BLaER1 treated with 17β-estradiol and CSF1 and Interleukin-3, amounts not matched to agents 10 nM and 100 nM (cell line): ENCODE measurements at regions not wholly inside any gene's neighbourhood (a gene's known extent, or its start where the extent isn't known, plus 50 kb on each side); places are given as distances from the start of the nearest gene placed in this dataset.
"Not testable (repeated sequence)": the region's sequence is repeated elsewhere in the genome, so short reads cannot be mapped to it uniquely, and the experiment has no call there.

Source experiments
- H3K27ac ChIP-seq, 11 experiments: shearing (Covaris generic); formaldehyde crosslinking; 2 replicates each; pipeline ENCODE4 v1.8.1; 2022
- H3K27me3 ChIP-seq, 11 experiments: shearing (Covaris generic); formaldehyde crosslinking; 2 replicates each; pipeline ENCODE4 v1.8.1; 2022
- H3K36me3 ChIP-seq, 11 experiments: shearing (Covaris generic); formaldehyde crosslinking; 2 replicates each; pipeline ENCODE4 v1.8.1; 2022
- H3K4me1 ChIP-seq, 10 experiments: shearing (Covaris generic); formaldehyde crosslinking; 2 replicates each; pipeline ENCODE4 v1.8.1; 2022
- H3K4me2 ChIP-seq, 11 experiments: shearing (Covaris generic); formaldehyde crosslinking; 2 replicates each; pipeline ENCODE4 v1.8.1; 2022
- H3K4me3 ChIP-seq, 10 experiments: shearing (Covaris generic); formaldehyde crosslinking; 2 replicates each; pipeline ENCODE4 v1.8.1; 2022
- H3K9ac ChIP-seq, 11 experiments: shearing (Covaris generic); formaldehyde crosslinking; 2 replicates each; pipeline ENCODE4 v1.8.1; 2022
- H3K9me3 ChIP-seq, 11 experiments: shearing (Covaris generic); formaldehyde crosslinking; replicated peaks in 1 of 11; 2 replicates each; pipeline ENCODE4 v1.8.1; 2022
- H4K20me1 ChIP-seq, 11 experiments: shearing (Covaris generic); formaldehyde crosslinking; 2 replicates each; pipeline ENCODE4 v1.8.1; 2022
- Cebpa-rat ChIP-seq, 11 experiments: shearing (Covaris generic); IDR thresholded peaks; 2 replicates each; pipeline ENCODE4 v1.8.1; 2022

DNA sequence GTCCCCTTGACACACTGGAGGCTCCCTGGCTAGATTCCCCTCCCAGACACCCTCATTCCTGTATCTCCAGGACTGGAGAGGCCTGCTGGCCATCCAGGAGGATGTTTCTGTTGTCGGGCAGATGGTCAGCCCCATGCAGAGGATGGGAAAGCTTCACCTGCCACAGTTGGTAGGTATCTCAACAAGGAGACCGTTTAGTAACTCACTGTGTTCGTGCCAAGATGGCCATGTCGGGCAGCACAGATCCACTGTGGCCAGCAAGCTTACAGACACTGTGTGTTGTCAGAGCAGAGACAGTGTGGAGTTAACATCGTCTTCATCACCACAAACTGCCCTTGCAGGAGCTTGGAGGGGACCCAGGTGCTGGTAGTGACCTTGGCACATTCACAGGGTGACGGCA, 390.9 kb downstream of the SEC14L1 start:
- Histone ChIP-seq H3K27ac (no peak overlapping the region), H3K9me3 (peaks cover 13 to 22% (median 16%) of the 10 kb centered on the region in 11 experiments), H3K4me2 (no peak overlapping the region), H3K9ac (no peak overlapping the region), H3K4me3 (no peak overlapping the region), H4K20me1 (no peaks in the 10 kb centered on the region; a peak in 1 of 22 replicates), H3K4me1 (peaks cover 14 to 32% (median 26%) of the 10 kb centered on the region in 10 experiments), H3K36me3 (no peaks in the 10 kb centered on the region; a peak in 1 of 22 replicates), H3K27me3 (peaks cover 5 to 35% (median 11%) of the 10 kb centered on the region in 11 experiments; a peak in 19 of 22 replicates)
- no peak for TF ChIP-seq Cebpa-rat (IDR thresholded peaks at IDR 0.05)

- H3K9ac ChIP-seq, H3K36me3 ChIP-seq, H3K4me2 ChIP-seq, H4K20me1 ChIP-seq, H3K27ac ChIP-seq, H3K4me3 ChIP-seq: not testable (repeated sequence)
- peaks cover 7 to 21% (median 11%) of the 10 kb centered on the region in 10 experiments; a peak in 16 of 20 replicates for H3K4me1 ChIP-seq
- H3K27me3 ChIP-seq = peaks cover 5 to 15% (median 9%) of the 10 kb centered on the region in 11 experiments; a peak in 19 of 22 replicates
- peaks cover 13 to 19% (median 16%) of the 10 kb centered on the region in 11 experiments for H3K9me3 ChIP-seq
Observed at GRCh38 chr17:77533697-77534096, 392.9 kb downstream of the SEC14L1 start.

GRCh38 chr17:77534137-77534536, 393.4 kb downstream of the SEC14L1 start:
- H3K36me3 ChIP-seq = no peaks in the 10 kb centered on the region; a peak in 1 of 22 replicates
- peaks cover 3 to 19% (median 10%) of the 10 kb centered on the region in 10 experiments; a peak in 17 of 20 replicates for H3K4me1 ChIP-seq
- no peaks in the 10 kb centered on the region; a peak in 1 of 22 replicates for H4K20me1 ChIP-seq
- H3K4me2 ChIP-seq = no peak overlapping the region
- peaks cover 2 to 10% (median 5%) of the 10 kb centered on the region in 11 experiments; a peak in 18 of 22 replicates for H3K27me3 ChIP-seq
- no peak overlapping the region for H3K4me3 ChIP-seq
- H3K9ac ChIP-seq = no peak overlapping the region
- no peak overlapping the region for H3K27ac ChIP-seq
- no peak for TF ChIP-seq Cebpa-rat (IDR thresholded peaks at IDR 0.05)
- peaks cover 13 to 19% (median 16%) of the 10 kb centered on the region in 11 experiments for H3K9me3 ChIP-seq

DNA sequence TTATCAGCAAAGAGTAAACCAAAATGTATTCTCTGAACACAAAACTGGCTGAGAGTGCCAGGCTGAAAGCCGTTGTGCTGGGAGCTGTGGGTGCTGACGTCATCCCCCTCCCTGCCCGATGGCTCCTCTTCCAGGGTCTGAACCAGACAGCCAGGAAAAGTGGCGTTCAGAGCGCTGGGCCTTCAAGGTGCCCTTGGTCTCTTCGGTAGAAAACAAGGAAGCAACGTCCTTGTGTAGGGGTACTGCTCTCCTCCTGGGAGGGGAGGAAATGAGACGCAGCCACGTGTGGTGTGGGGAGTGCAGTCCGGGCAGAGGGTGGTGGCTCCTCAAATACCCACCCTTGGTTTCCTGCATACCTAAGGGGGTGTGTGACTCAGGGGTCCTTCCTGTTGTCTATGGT, 394.7 kb downstream of the SEC14L1 start:
- no peak overlapping the region for H3K9ac ChIP-seq
- H3K4me1 ChIP-seq = peaks cover 2 to 27% (median 13%) of the 10 kb centered on the region in 10 experiments; a peak in 18 of 20 replicates
- H3K36me3 ChIP-seq = no peaks in the 10 kb centered on the region; a peak in 1 of 22 replicates
- peaks cover 13 to 19% (median 16%) of the 10 kb centered on the region in 11 experiments for H3K9me3 ChIP-seq
- H4K20me1 ChIP-seq = no peaks in the 10 kb centered on the region
- no peaks in the 10 kb centered on the region for H3K27me3 ChIP-seq
- H3K4me2 ChIP-seq = peak overlapping the region in 3 of 11 experiments; percentile 9 to 40 (median 18); a peak in 4 of 22 replicates
- TF ChIP-seq Cebpa-rat (IDR thresholded peaks at IDR 0.05) = no peak
- peak overlapping the region in 1 of 11 experiments; percentile 9; a peak in 2 of 22 replicates for H3K27ac ChIP-seq
- no peak overlapping the region for H3K4me3 ChIP-seq

- no peak overlapping the region for H3K27ac ChIP-seq
- no peaks in the 10 kb centered on the region; a peak in 1 of 22 replicates for H3K36me3 ChIP-seq
- no peak overlapping the region for H3K9ac ChIP-seq
- H3K27me3 ChIP-seq = no peaks in the 10 kb centered on the region
- no peak overlapping the region for H3K4me3 ChIP-seq
- peak overlapping the region in 3 of 11 experiments; percentile 9 to 40 (median 18); a peak in 1 of 22 replicates for H3K4me2 ChIP-seq
- H3K4me1 ChIP-seq = peaks cover 7 to 32% (median 18%) of the 10 kb centered on the region in 10 experiments; a peak in 19 of 20 replicates
- TF ChIP-seq Cebpa-rat (IDR thresholded peaks at IDR 0.05) = no peak
- H4K20me1 ChIP-seq = no peaks in the 10 kb centered on the region
- peaks cover 13 to 19% (median 16%) of the 10 kb centered on the region in 11 experiments for H3K9me3 ChIP-seq
Observed at GRCh38 chr17:77535892-77536291, 395.1 kb downstream of the SEC14L1 start.

DNA sequence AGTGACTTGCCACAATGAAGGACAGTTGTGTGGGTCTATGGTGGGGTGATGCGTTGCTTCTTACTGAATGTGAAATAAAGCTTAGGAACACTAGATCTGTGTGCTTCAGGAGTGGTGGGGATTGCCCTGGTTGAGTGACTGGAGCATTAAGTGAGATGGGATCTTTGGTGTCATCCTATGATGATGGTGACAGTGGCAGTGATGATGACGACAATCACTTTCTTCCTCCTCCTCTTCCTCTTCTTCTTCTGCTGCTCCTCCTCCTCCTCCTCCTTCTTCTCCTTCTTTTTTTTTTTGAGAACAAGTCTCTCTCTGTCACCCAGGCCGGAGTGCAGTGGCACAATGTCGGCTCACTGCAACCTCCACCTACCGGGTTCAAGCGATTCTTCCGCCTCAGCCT, 396.8 kb downstream of the SEC14L1 start:
- TF ChIP-seq Cebpa-rat (IDR thresholded peaks at IDR 0.05) = no peak
- Histone ChIP-seq H3K27ac (no peak overlapping the region), H4K20me1 (0 out of 22 replicates have a peak, but pooled peaks cover 0 to 3% (median 0%) of the 10 kb centered on the region in 11 experiments), H3K27me3 (no peaks in the 10 kb centered on the region), H3K4me1 (peaks cover 16 to 45% (median 32%) of the 10 kb centered on the region in 10 experiments; a peak in 19 of 20 replicates), H3K36me3 (no peaks in the 10 kb centered on the region; a peak in 1 of 22 replicates), H3K9ac (no peak overlapping the region), H3K9me3 (peaks cover 13 to 19% (median 16%) of the 10 kb centered on the region in 11 experiments), H3K4me3 (no peak overlapping the region), H3K4me2 (0 out of 22 replicates have a peak overlapping the region, but pooled peaks of 1 of the 11 experiments have one; percentile 3)

GRCh38 chr17:77540531-77540930, 399.8 kb downstream of the SEC14L1 start:
- Histone ChIP-seq H3K4me2 (peak overlapping the region in 10 of 11 experiments; percentile 30 to 83 (median 67); a peak in 19 of 22 replicates), H3K9ac (peak overlapping the region in 4 of 11 experiments; percentile 43 to 67 (median 56); a peak in 3 of 22 replicates), H3K4me3 (no peak overlapping the region), H3K27me3 (no peaks in the 10 kb centered on the region), H3K9me3 (peaks cover 0 to 1% (median 0%) of the 10 kb centered on the region in 11 experiments; a peak in 1 of 22 replicates), H3K27ac (peak overlapping the region in 3 of 11 experiments; percentile 41 to 72 (median 54); a peak in 3 of 22 replicates), H3K4me1 (peaks cover 14 to 52% (median 42%) of the 10 kb centered on the region in 10 experiments; a peak in 19 of 20 replicates), H3K36me3 (no peaks in the 10 kb centered on the region), H4K20me1 (0 out of 22 replicates have a peak, but pooled peaks cover 0 to 4% (median 0%) of the 10 kb centered on the region in 11 experiments)
- no peak for TF ChIP-seq Cebpa-rat (IDR thresholded peaks at IDR 0.05)

- H3K9ac ChIP-seq = peak overlapping the region in 8 of 11 experiments; percentile 16 to 67 (median 50); a peak in 16 of 22 replicates
- peak overlapping the region; percentile 30 to 83 (median 65) for H3K4me2 ChIP-seq
- TF ChIP-seq Cebpa-rat (IDR thresholded peaks at IDR 0.05) = no peak
- peaks cover 9 to 56% (median 46%) of the 10 kb centered on the region in 10 experiments; a peak in 19 of 20 replicates for H3K4me1 ChIP-seq
- peak overlapping the region in 8 of 11 experiments; percentile 39 to 72 (median 50); a peak in 15 of 22 replicates for H3K27ac ChIP-seq
- H3K4me3 ChIP-seq = no peak overlapping the region; a peak in 1 of 20 replicates
- 0 out of 22 replicates have a peak, but pooled peaks cover 0 to 4% (median 0%) of the 10 kb centered on the region in 11 experiments for H4K20me1 ChIP-seq
- H3K36me3 ChIP-seq = no peaks in the 10 kb centered on the region
- 0 out of 22 replicates have a peak, but pooled peaks cover 0 to 4% (median 0%) of the 10 kb centered on the region in 11 experiments for H3K27me3 ChIP-seq
- H3K9me3 ChIP-seq = peaks cover 0 to 4% (median 0%) of the 10 kb centered on the region in 11 experiments; a peak in 2 of 22 replicates
Observed at GRCh38 chr17:77540975-77541374, 400.2 kb downstream of the SEC14L1 start.

GRCh38 chr17:77542011-77542410, 401.2 kb downstream of the SEC14L1 start:
- H3K27me3 ChIP-seq = 0 out of 22 replicates have a peak, but pooled peaks cover 0 to 5% (median 0%) of the 10 kb centered on the region in 11 experiments
- H4K20me1 ChIP-seq = 0 out of 22 replicates have a peak, but pooled peaks cover 0 to 4% (median 0%) of the 10 kb centered on the region in 11 experiments
- TF ChIP-seq Cebpa-rat (IDR thresholded peaks at IDR 0.05) = no peak
- peak overlapping the region in 1 of 11 experiments; percentile 0; a peak in 2 of 22 replicates for H3K9ac ChIP-seq
- no peaks in the 10 kb centered on the region for H3K36me3 ChIP-seq
- no peak overlapping the region for H3K4me3 ChIP-seq
- peaks cover 0 to 5% (median 0%) of the 10 kb centered on the region in 11 experiments; a peak in 2 of 22 replicates for H3K9me3 ChIP-seq
- H3K4me2 ChIP-seq = peak overlapping the region in 6 of 11 experiments; percentile 2 to 71 (median 47); a peak in 8 of 22 replicates
- peaks cover 11 to 66% (median 56%) of the 10 kb centered on the region in 10 experiments for H3K4me1 ChIP-seq
- H3K27ac ChIP-seq = 0 out of 22 replicates have a peak overlapping the region, but pooled peaks of 2 of the 11 experiments have one; percentile 8 to 60
